HG03025 (cell line): ENCODE measurements at regions not wholly inside any gene's neighbourhood (a gene's known extent, or its start where the extent isn't known, plus 50 kb on each side); places are given as distances from the start of the nearest gene placed in this dataset.

ENCODE experiments used
- ATAC-seq: cut with Tn5 transposase; IDR thresholded peaks from one replicate; pipeline ENCODE4 v1.9.1; 2021; ENCODE audit warnings: mild to moderate bottlenecking, moderate library complexity; ENCODE audit not compliant: unreplicated experiment, low FRiP score

DNA sequence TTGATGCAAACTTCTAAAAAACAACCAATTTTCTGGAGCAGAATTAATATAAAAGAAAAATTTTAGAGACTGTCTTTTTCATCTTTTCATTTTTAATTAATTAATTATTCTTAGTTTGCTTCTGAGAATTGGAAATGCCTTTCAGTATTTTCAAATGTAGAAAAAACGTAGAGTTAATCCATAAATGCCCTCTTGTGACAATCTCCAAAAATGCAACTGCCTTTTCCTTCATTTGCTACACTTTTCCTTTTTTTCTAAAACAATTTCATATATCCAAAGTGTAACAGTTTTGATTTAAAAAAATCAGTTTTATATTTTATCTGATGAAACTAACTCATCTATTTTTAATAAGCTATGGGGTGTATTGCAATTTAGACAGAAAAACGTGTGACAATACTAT lies 409.3 kb downstream of the PRKD1 start:
- ATAC-seq: no peak

DNA sequence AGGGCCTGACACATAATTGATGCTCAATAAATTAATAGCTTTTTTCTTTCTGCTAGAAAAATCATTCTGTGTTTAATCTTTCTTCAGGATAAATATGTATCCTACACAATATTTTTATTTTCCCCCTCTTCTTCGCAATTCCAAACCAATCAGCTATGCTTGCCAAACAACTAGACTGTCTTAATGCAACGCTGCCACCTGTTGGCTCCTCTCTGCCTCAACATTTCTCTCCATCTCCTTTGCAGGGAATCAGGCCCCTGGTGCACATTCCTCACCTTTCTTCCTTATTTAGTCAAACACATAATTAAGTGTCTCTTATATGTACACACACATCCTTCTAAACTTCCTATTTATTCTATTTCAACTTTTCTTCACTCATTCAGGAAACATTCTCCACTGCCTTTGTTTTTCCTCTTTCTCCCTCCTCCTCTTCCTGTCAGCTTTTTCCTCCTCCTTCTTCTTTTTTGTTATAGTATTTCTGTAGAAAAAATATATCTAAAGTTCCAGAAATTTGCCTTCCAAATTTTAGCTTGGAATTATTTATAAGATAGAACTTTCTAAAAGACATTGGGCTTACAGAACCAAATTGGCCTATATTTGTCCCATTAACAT lies 406.0 kb downstream of the PRKD1 start:
- no peak for ATAC-seq
